Ishikawa (cell line): ENCODE measurements at regions not wholly inside any gene's neighbourhood (a gene's known extent, or its start where the extent isn't known, plus 50 kb on each side); places are given as distances from the start of the nearest gene placed in this dataset.

ENCODE experiments used
- CEBPB ChIP-seq: IDR thresholded peaks from 2 replicates; pipeline ENCODE4 v1.6.1; 2012
- FOXM1 ChIP-seq: IDR thresholded peaks from 2 replicates; pipeline ENCODE4 v1.6.1; 2012; ENCODE audit warnings: low read depth, borderline replicate concordance
- MAX ChIP-seq: IDR thresholded peaks from 2 replicates; pipeline ENCODE4 v1.6.1; 2012
- RAD21 ChIP-seq: IDR thresholded peaks from 2 replicates; pipeline ENCODE4 v1.6.1; 2012; ENCODE audit warnings: low read depth
- REST ChIP-seq: IDR thresholded peaks from 2 replicates; pipeline ENCODE4 v1.6.1; 2012; ENCODE audit warnings: low read depth, mild to moderate bottlenecking
- TAF1 ChIP-seq: IDR thresholded peaks from 2 replicates; pipeline ENCODE4 v1.6.1; 2012; ENCODE audit warnings: low read depth, mild to moderate bottlenecking
- TEAD4 ChIP-seq: IDR thresholded peaks from 2 replicates; pipeline ENCODE4 v1.6.1; 2012
- USF1 ChIP-seq: IDR thresholded peaks from 2 replicates; pipeline ENCODE4 v1.6.1; 2012

- TF ChIP-seq CEBPB (no peak), TAF1 (no peak), MAX (no peak), FOXM1 (no peak), RAD21 (no peak), REST (no peak), USF1 (no peak), TEAD4 (no peak)
Observed at GRCh38 chr5:89281766-89282553, 399.0 kb upstream of the MEF2C start.
